ENCODE measurements at regions not wholly inside any gene's neighbourhood (a gene's known extent, or its start where the extent isn't known, plus 50 kb on each side); places are given as distances from the start of the nearest gene placed in this dataset.

DNA sequence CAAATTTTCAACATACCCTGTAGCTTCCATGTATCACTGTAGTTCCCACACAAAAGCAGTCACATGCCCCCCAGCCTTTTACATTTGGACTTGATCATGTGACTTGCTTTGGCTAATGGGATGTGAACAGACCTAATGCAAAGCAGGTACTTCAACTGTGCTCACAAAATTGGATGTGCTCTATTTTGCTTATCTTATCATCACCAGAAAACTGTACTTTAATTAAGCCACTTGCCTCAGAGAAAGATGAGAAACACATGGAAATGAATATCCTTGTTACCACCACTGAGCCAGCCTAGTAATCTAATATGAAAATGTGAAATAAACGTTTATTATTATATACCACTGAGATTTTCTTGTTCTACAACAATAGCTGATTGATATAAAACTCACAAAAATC is 402.7 kb upstream of the HTR2C start (continued):
- TF ChIP-seq, protein P1, sequence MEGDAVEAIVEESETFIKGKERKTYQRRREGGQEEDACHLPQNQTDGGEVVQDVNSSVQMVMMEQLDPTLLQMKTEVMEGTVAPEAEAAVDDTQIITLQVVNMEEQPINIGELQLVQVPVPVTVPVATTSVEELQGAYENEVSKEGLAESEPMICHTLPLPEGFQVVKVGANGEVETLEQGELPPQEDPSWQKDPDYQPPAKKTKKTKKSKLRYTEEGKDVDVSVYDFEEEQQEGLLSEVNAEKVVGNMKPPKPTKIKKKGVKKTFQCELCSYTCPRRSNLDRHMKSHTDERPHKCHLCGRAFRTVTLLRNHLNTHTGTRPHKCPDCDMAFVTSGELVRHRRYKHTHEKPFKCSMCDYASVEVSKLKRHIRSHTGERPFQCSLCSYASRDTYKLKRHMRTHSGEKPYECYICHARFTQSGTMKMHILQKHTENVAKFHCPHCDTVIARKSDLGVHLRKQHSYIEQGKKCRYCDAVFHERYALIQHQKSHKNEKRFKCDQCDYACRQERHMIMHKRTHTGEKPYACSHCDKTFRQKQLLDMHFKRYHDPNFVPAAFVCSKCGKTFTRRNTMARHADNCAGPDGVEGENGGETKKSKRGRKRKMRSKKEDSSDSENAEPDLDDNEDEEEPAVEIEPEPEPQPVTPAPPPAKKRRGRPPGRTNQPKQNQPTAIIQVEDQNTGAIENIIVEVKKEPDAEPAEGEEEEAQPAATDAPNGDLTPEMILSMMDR (conservative IDR thresholded peaks at IDR 0.05; ENCODE audit: low read depth in 2 of 2): no peak
- TF ChIP-seq EZH2phosphoT487 (IDR thresholded peaks at IDR 0.05; ENCODE audit: unreplicated experiment) (no peak), CREB1 (CRISPR knock-in tag; IDR thresholded peaks at IDR 0.05; ENCODE audit: low read depth) (no peak), EZH2 (IDR thresholded peaks at IDR 0.05; ENCODE audit: low read depth, unreplicated experiment) (no peak), ETS1 (IDR thresholded peaks at IDR 0.05) (no peak), ZNF114 (CRISPR knock-in tag; IDR thresholded peaks at IDR 0.05) (no peak)

DNA sequence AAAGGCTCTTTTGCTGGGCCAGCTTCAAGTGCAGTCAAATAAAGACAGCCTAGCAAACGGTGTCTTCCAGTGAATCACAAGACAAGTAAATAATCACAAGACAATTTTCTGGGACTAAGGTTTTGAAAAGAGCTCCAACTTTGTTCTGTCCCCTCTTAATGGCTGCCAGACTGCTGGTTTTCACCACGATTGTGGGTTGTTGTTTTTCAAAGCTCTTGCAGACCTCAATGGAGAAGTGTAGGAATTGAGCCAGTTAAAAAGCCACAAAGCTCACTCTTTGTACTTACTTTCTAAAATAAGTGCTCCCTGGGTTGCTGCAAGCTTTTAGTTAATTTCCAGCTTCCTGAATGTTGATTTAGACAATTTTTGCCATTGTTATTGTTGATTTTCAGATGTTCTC is 405.8 kb upstream of the HTR2C start:
- H3K36me3 ChIP-seq (ENCODE audit: insufficient read depth): no peaks in the 10 kb centered on the region
- H3K4me1 Mint-ChIP-seq: peaks cover 20% of the 10 kb centered on the region; the same call in 2 of the 3 replicates
- no peaks in the 10 kb centered on the region for H3K27me3 ChIP-seq (ENCODE audit: insufficient read depth)
- peaks cover under 1% of the 10 kb centered on the region for H3K27me3 Mint-ChIP-seq (ENCODE audit: insufficient read depth, low read depth, poor library complexity)
- DNase-seq (ENCODE audit: low spot score) (no peak), ATAC-seq (no peak)
- H3K27ac ChIP-seq (ENCODE audit: low read depth): peak overlapping the region; percentile 55; the same call in 1 of the 2 replicates
- H3K4me2 ChIP-seq: peak overlapping the region; percentile 48; the same call in 1 of the 2 replicates
- peaks cover 5% of the 10 kb centered on the region; the same call in 1 of the 2 replicates for H3K4me1 ChIP-seq (ENCODE audit: insufficient read depth)
- H2AFZ ChIP-seq: no peak overlapping the region
- H3K9me3 Mint-ChIP-seq: no peaks in the 10 kb centered on the region; the same call in 2 of the 3 replicates
- no peaks in the 10 kb centered on the region for H3K36me3 Mint-ChIP-seq (ENCODE audit: low read depth)
- H3K27ac Mint-ChIP-seq: peak overlapping the region; percentile 90
- no peaks in the 10 kb centered on the region for H4K20me1 ChIP-seq (replicated peaks; ENCODE audit: insufficient read depth)
- no peaks in the 10 kb centered on the region for H3K9me2 ChIP-seq (ENCODE audit: insufficient read depth)
- H3K4me3 ChIP-seq: no peak overlapping the region
- peak overlapping the region; percentile 20; the same call in 1 of the 3 replicates for H3K4me3 Mint-ChIP-seq
- H3K79me2 ChIP-seq (replicated peaks; ENCODE audit: insufficient read depth): no peaks in the 10 kb centered on the region
- no peaks in the 10 kb centered on the region for H3F3A ChIP-seq (replicated peaks; ENCODE audit: low read depth)
- TF ChIP-seq ZNF114 (CRISPR knock-in tag; IDR thresholded peaks at IDR 0.05) (no peak), JUNB (IDR thresholded peaks at IDR 0.05; ENCODE audit: unreplicated experiment) (no peak), ZNF331 (CRISPR knock-in tag; IDR thresholded peaks at IDR 0.05; ENCODE audit: low read depth) (no peak), CREB1 (CRISPR knock-in tag; IDR thresholded peaks at IDR 0.05; ENCODE audit: low read depth) (no peak), NANOG (IDR thresholded peaks at IDR 0.05; ENCODE audit: borderline replicate concordance) (no peak), REST (IDR thresholded peaks at IDR 0.05; ENCODE audit: unreplicated experiment) (no peak)
- TF ChIP-seq, protein P2, sequence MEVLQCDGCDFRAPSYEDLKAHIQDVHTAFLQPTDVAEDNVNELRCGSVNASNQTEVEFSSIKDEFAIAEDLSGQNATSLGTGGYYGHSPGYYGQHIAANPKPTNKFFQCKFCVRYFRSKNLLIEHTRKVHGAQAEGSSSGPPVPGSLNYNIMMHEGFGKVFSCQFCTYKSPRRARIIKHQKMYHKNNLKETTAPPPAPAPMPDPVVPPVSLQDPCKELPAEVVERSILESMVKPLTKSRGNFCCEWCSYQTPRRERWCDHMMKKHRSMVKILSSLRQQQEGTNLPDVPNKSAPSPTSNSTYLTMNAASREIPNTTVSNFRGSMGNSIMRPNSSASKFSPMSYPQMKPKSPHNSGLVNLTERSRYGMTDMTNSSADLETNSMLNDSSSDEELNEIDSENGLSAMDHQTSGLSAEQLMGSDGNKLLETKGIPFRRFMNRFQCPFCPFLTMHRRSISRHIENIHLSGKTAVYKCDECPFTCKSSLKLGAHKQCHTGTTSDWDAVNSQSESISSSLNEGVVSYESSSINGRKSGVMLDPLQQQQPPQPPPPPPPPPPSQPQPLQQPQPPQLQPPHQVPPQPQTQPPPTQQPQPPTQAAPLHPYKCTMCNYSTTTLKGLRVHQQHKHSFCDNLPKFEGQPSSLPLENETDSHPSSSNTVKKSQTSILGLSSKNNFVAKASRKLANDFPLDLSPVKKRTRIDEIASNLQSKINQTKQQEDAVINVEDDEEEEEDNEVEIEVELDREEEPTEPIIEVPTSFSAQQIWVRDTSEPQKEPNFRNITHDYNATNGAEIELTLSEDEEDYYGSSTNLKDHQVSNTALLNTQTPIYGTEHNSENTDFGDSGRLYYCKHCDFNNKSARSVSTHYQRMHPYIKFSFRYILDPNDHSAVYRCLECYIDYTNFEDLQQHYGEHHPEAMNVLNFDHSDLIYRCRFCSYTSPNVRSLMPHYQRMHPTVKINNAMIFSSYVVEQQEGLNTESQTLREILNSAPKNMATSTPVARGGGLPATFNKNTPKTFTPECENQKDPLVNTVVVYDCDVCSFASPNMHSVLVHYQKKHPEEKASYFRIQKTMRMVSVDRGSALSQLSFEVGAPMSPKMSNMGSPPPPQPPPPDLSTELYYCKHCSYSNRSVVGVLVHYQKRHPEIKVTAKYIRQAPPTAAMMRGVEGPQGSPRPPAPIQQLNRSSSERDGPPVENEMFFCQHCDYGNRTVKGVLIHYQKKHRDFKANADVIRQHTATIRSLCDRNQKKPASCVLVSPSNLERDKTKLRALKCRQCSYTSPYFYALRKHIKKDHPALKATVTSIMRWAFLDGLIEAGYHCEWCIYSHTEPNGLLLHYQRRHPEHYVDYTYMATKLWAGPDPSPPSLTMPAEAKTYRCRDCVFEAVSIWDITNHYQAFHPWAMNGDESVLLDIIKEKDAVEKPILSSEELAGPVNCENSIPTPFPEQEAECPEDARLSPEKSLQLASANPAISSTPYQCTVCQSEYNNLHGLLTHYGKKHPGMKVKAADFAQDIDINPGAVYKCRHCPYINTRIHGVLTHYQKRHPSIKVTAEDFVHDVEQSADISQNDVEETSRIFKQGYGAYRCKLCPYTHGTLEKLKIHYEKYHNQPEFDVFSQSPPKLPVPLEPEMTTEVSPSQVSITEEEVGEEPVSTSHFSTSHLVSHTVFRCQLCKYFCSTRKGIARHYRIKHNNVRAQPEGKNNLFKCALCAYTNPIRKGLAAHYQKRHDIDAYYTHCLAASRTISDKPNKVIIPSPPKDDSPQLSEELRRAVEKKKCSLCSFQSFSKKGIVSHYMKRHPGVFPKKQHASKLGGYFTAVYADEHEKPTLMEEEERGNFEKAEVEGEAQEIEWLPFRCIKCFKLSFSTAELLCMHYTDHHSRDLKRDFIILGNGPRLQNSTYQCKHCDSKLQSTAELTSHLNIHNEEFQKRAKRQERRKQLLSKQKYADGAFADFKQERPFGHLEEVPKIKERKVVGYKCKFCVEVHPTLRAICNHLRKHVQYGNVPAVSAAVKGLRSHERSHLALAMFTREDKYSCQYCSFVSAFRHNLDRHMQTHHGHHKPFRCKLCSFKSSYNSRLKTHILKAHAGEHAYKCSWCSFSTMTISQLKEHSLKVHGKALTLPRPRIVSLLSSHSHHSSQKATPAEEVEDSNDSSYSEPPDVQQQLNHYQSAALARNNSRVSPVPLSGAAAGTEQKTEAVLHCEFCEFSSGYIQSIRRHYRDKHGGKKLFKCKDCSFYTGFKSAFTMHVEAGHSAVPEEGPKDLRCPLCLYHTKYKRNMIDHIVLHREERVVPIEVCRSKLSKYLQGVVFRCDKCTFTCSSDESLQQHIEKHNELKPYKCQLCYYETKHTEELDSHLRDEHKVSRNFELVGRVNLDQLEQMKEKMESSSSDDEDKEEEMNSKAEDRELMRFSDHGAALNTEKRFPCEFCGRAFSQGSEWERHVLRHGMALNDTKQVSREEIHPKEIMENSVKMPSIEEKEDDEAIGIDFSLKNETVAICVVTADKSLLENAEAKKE (CRISPR knock-in tag; IDR thresholded peaks at IDR 0.05): no peak

Measured in GM23338 (cell line).